WI38 (cell line): ENCODE measurements at regions not wholly inside any gene's neighbourhood (a gene's known extent, or its start where the extent isn't known, plus 50 kb on each side); places are given as distances from the start of the nearest gene placed in this dataset.

Experiments used
- H3K4me3 ChIP-seq: 2 replicates; pipeline ENCODE4 v1.5.1; 2011; ENCODE audit warnings: low read depth, mild to moderate bottlenecking, control low read depth, low read length
- CTCF ChIP-seq: IDR thresholded peaks from 2 replicates; pipeline ENCODE4 v1.5.1; 2012; ENCODE audit warnings: low read depth, mild to moderate bottlenecking, control low read depth, low read length

GRCh38 chr10:105774881-105775280 is 1133.8 kb downstream of the SORCS3 start:
- TF ChIP-seq CTCF, result no peak
- H3K4me3 ChIP-seq, result no peak overlapping the region

GRCh38 chr10:105774351-105774750 is 1133.3 kb downstream of the SORCS3 start:
- H3K4me3 ChIP-seq, result no peak overlapping the region
- TF ChIP-seq CTCF, result no peak

GRCh38 chr10:105770524-105771212 is 1129.6 kb downstream of the SORCS3 start:
- H3K4me3 ChIP-seq, result no peak overlapping the region
- TF ChIP-seq CTCF, result no peak

- no peak for TF ChIP-seq CTCF
- H3K4me3 ChIP-seq, result no peak overlapping the region
Observed at GRCh38 chr10:105769248-105770184, 1128.4 kb downstream of the SORCS3 start.

GRCh38 chr10:105763611-105764010 is 1122.5 kb downstream of the SORCS3 start:
- no peak overlapping the region for H3K4me3 ChIP-seq
- no peak for TF ChIP-seq CTCF

GRCh38 chr10:105761576-105762260 is 1120.6 kb downstream of the SORCS3 start:
- H3K4me3 ChIP-seq, result no peak overlapping the region
- TF ChIP-seq CTCF, result no peak

- no peak for TF ChIP-seq CTCF
- H3K4me3 ChIP-seq, result no peak overlapping the region
Observed at GRCh38 chr10:105759669-105760068, 1118.6 kb downstream of the SORCS3 start.
